Motor neuron (in vitro differentiated cells): ENCODE measurements at regions not wholly inside any gene's neighbourhood (a gene's known extent, or its start where the extent isn't known, plus 50 kb on each side); places are given as distances from the start of the nearest gene placed in this dataset.
"Not testable (repeated sequence)": the region's sequence is repeated elsewhere in the genome, so short reads cannot be mapped to it uniquely, and the experiment has no call there.

Experiments
- ATAC-seq, 8 experiments: fragments of 200-7000 bp; cut with Tn5 transposase; replicated peaks in 6 of 8; 2 replicates each; pipeline ENCODE4 v1.8.0; 2021; ENCODE audit warnings: mild to moderate bottlenecking in 8 of 8, moderate library complexity in 8 of 8
- H3K27ac ChIP-seq, 2 donors: fragments of 250-450 bp; sonication (Bioruptor Pico); 2 replicates each; pipeline ENCODE4 v1.9.0; 2021; ENCODE audit warnings: antibody characterized with exemption in 2 of 2, mild to moderate bottlenecking in 2 of 2, moderate library complexity in 1 of 2
- H3K4me1 ChIP-seq, 2 donors: fragments of 250-450 bp; sonication (Bioruptor Pico); replicated peaks in 1 of 2; 2 replicates each; pipeline ENCODE4 v1.6.1; 2021; ENCODE audit warnings: antibody characterized with exemption in 2 of 2, mild to moderate bottlenecking in 2 of 2, moderate library complexity in 1 of 2
- H3K4me3 ChIP-seq, 5 donors: fragments of 250-450 bp; sonication (Bioruptor Pico); 2 replicates each; pipeline ENCODE4 v1.9.0; 2021; ENCODE audit warnings: antibody characterized with exemption in 5 of 5, mild to moderate bottlenecking in 5 of 5, moderate library complexity in 4 of 5
- WGBS, 10 experiments: fragments of 450-650 bp; shearing (Covaris generic); methylation state at CpG; one replicate each; pipeline ENCODE4 v1.0.0; 2022; 5-methylcytosine and 5-hydroxymethylcytosine counted together
- in situ Hi-C, 9 experiments: fragments of 400-800 bp; cut with MboI; loops; one replicate each; pipeline ENCODE4 v1.15.0; 2021; ENCODE audit warnings: low sequenced_read_pairs in 9 of 9, low pct_unique_long_range_greater_than_20kb in 2 of 9; ENCODE audit not compliant: unreplicated experiment in 9 of 9

DNA sequence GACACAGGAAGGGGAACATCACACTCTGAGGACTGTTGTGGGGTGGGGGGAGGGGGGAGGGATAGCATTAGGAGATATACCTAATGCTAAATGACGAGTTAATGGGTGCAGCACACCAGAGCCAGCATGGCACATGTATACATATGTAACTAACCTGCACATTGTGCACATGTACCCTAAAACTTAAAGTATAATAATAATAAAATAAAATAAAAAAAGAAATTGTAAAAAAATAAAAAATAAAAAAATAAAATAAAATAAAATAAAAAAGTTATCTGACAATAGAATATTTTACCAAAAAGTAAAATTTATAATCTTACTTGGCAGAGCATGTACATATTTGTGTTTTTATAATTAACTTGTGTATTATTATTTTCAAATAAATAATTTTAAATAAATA, 848.0 kb upstream of the ADGRB3 start:
- 11 to 100% (median 86%) methylated on average over 1 of the region's 1 CpG; no CpG with 5 or more reads in 6 of the 10 experiments for WGBS, 10 experiments
- in situ Hi-C loops, H3K27ac ChIP-seq, ATAC-seq, H3K4me3 ChIP-seq, H3K4me1 ChIP-seq: not testable (repeated sequence)

DNA sequence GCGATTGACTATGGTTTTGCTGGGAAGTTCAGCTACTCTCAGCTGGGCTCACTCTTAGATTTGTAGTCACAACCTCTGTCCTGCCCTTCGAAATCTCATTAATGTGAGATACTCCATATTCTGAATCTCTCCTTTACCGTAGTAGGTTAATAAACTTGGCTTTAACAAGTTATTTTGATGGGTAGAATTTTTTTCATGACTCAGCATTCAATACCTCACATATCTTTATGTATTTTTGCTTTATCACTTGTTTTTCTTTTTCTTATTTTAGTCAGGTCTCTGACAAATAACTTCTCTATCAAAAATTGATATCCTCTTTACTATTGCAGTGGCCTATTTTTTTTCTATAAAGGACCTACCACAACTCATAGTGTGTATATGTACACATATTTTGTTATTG, 855.2 kb upstream of the ADGRB3 start:
- H3K4me1 ChIP-seq: no peaks in the 10 kb centered on the region
- no peak overlapping the region for H3K4me3 ChIP-seq
- in situ Hi-C loops: no loop called here
- H3K27ac ChIP-seq: no peak overlapping the region
- ATAC-seq: no peak
- WGBS, 10 experiments: 7 to 100% (median 74%) methylated on average over 1 to 3 of the region's 3 CpGs

DNA sequence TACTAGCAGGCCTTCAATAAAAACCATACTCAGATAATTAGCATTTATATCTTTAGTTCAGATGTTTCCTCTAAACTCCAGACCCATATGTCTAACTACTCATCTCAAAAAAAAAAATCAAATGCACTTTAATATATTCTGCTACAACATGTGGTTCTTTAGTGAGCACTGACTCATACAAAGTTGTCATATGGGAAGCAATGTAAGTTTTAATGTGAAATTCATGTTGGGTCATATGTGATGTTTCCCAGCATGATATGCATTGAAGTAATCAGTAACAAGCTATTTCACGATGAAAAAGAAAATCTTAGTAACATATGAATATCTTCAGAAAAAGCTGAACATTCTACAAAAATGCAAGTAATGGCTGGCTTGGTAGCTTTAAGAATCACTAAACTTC, 859.7 kb upstream of the ADGRB3 start:
- 0 to 100% (median 73%) methylated on average over 1 of the region's 1 CpG; no CpG with 5 or more reads in 1 of the 10 experiments for WGBS, 10 experiments
- Histone ChIP-seq H3K4me1 (no peaks in the 10 kb centered on the region), H3K4me3 (no peak overlapping the region), H3K27ac (no peak overlapping the region)
- in situ Hi-C loops: no loop called here
- peak in 1 of 8 experiments; percentile 77 for ATAC-seq

DNA sequence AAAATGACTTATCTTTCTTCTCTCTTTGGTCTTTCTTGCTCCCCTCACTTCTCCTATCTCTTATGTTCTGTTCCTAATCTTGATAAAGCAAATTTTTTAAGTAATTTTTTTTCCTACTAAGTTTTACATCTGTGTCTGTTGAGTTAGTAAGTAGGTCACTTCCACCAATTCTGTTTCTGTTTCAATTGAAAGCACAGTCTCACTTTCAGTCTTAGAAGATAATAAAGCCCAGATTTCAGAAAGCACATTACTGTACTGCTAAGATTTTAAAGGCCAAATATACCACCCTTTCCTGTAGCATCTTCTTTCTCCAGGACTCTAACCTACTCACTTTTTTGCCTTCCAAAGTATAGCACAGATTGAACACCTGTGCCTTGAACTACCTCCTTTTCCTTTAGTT, 866.1 kb upstream of the ADGRB3 start:
- H3K4me3 ChIP-seq: no peak overlapping the region
- ATAC-seq: no peak
- in situ Hi-C loops: no loop called here
- no peak overlapping the region for H3K27ac ChIP-seq
- no peaks in the 10 kb centered on the region for H3K4me1 ChIP-seq

DNA sequence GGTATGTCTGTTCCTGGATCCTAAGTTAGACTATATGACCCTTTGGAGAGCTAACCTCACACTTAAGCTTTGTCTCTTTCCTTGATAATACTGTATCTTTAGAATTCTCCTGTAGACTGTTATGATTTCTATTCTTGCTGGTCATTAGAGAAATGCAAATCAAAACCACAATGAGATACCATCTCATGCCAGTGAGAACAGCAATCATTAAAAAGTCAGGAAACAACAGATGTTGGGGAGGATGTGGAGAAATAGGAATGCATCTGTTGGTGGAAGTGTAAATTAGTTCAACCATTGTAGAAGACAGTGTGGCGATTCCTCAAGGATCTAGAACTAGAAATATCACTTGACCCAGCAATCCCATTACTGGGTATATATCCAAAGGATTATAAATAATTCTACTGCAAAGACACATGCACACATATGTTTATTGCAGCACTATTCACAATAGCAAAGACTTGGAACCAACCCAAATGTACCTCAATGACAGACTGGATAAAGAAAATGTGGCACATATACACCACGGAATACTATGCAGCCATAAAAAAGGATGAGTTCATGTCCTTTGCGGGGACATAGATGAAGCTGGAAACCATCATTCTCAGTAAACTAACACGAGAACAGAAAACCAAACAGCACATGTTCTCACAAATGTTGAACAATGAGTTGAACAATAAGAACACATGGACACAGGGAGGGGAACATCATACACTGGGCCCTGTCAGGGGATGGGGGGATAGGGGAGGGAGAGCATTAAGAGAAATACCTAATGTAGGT, 867.8 kb upstream of the ADGRB3 start:
- H3K4me1 ChIP-seq, H3K4me3 ChIP-seq, H3K27ac ChIP-seq, in situ Hi-C loops, ATAC-seq: not testable (repeated sequence)
- 0 to 100% (median 67%) methylated on average over 1 to 3 of the region's 4 CpGs; no CpG with 5 or more reads in 1 of the 10 experiments for WGBS, 10 experiments

DNA sequence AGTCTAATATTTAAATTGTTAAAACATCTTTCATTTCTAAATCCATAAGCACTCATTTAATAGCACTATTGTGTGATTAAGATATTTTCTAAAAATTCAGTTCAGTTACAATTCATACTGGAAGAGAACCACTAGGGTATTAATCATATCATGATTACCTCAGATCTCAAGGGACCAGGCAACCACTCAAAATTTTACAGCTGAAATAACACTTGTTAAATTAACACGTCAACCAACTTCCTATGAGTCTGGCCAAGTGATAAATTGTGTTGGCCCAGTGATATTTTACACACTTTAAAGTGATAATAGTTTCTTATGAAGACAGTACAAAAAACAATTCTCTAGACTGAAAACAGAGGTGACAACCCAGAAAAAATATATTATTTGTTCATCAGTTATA, 869.0 kb upstream of the ADGRB3 start:
- in situ Hi-C loops: no loop called here
- 14 to 100% (median 56%) methylated on average over 1 of the region's 1 CpG; no CpG with 5 or more reads in 3 of the 10 experiments for WGBS, 10 experiments
- peak in 2 of 8 experiments; percentile 54 to 56 for ATAC-seq
- no peaks in the 10 kb centered on the region for H3K4me1 ChIP-seq
- H3K27ac ChIP-seq: no peak overlapping the region
- no peak overlapping the region for H3K4me3 ChIP-seq

DNA sequence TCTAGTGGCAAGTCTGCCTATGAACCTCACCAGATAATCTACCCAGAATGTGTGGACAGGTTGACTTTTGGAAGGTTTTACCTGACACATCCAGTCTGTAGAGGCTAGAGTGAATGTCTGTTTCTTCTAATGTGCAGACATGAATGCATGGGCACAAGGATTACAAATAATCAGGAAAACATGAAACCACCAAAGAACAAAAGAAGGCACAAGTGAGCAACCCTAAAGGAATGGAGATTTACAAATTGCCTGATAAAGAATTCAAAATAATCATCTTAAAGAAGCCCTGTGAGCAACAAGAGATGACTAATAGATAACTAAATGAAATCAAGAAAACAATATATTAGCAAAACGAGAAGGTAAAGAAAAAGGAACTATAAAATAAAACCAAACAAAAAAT, 876.1 kb upstream of the ADGRB3 start:
- Histone ChIP-seq H3K4me3 (no peak overlapping the region), H3K27ac (no peak overlapping the region), H3K4me1 (no peaks in the 10 kb centered on the region)
- no peak for ATAC-seq
- 0 to 86% (median 54%) methylated on average over 1 of the region's 1 CpG; no CpG with 5 or more reads in 1 of the 10 experiments for WGBS, 10 experiments
- in situ Hi-C loops: no loop called here

DNA sequence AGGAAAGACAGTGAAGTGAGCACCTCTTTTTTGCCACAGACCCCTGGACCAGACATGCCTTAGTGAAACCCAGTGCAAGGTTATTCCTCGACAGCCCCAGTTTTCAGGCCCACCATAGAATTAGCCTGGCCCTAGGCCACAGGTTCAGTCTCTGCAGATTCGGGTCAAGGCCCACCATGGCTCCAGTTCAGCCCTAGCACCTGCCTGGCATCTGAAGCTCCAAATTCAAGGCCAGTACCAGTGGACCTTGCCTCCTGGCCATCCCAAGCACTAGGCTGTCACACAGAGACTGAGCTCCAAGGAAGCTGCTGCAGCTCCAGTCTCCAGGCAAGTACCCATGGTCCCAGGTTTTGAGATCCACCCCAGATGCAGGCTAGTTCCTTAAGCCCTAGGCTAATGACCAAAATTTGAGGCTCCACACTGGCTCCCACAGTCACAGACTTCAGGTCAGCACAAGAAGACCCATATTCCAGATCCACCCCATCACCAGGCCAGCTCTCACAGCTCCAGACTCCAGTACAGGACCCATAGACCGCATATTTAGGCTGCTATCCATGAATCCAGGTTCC, 877.5 kb upstream of the ADGRB3 start:
- no peak for ATAC-seq
- H3K27ac ChIP-seq: no peak overlapping the region
- H3K4me1 ChIP-seq: no peaks in the 10 kb centered on the region
- H3K4me3 ChIP-seq: no peak overlapping the region
- in situ Hi-C loops: no loop called here
- WGBS, 10 experiments: 0 to 70% (median 47%) methylated on average over 1 to 2 of the region's 3 CpGs; no CpG with 5 or more reads in 6 of the 10 experiments

DNA sequence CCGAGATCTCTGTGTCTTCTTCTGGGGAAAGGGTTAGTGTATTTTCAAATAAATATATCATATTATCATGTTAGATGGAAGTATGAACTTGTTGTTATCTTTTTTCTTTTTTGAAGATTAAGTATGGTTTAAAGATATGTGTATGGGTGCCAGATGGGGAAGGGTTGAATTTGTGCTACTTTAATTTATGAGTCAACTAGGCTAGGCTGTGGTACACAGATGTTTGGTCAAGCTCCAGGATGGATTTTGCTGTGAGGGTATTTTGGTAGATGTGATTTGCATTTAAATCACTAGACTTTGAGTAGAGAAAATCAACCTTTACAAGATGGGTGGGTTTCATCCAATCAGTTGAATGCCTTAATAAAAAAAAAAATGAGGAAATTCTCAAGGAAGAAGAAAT, 886.6 kb upstream of the ADGRB3 start:
- Histone ChIP-seq H3K4me3 (no peak overlapping the region), H3K4me1 (no peaks in the 10 kb centered on the region), H3K27ac (no peak overlapping the region)
- WGBS, 10 experiments: 0 to 100% (median 55%) methylated on average over 1 of the region's 1 CpG; no CpG with 5 or more reads in 2 of the 10 experiments
- in situ Hi-C loops: no loop called here
- ATAC-seq: peak in 1 of 8 experiments; percentile 23

DNA sequence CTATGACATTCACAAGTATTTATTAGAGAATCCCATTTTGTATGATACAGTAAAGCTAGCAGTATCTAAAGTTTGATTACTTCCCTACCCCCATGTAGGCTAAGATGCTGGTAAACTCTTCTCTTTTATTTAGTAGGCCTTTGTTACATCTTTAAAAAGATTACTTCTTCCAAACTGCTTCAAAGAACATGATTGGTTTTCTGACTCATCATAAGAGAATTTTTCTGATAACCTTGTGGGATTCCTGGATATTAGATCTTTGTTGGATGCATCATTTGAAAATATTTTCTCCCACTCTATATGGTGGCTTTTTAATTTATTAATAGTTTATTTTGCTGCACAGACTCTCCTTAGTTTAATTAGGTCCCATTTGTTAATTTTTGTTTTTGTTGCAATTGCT, 898.3 kb upstream of the ADGRB3 start:
- in situ Hi-C loops: no loop called here

DNA sequence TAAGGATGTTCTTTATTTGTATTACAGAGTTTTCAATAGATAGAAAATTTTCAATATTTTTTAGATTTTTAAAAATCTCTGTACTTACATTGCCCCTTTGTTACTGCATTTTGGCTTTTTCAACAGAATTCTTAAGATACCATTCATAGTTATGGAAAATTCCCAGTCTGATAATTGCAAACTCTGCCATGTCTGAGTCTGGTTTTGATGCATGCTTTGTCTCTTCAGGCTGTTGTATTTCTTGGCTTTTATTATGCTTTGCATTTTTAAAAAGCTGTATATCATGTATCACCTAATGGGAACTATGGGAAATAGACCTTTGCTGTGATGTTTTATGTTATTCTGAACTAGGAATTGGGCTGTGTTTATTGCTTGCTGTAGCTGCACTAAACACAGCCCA, 898.9 kb upstream of the ADGRB3 start:
- ATAC-seq: no peak
- Histone ChIP-seq H3K4me1 (no peaks in the 10 kb centered on the region), H3K4me3 (no peak overlapping the region), H3K27ac (no peak overlapping the region)
- in situ Hi-C loops: no loop called here

More for the DNA sequence above, 898.3 kb upstream of the ADGRB3 start:
- ATAC-seq: no peak
- Histone ChIP-seq H3K4me1 (no peaks in the 10 kb centered on the region), H3K27ac (no peak overlapping the region), H3K4me3 (no peak overlapping the region)

DNA sequence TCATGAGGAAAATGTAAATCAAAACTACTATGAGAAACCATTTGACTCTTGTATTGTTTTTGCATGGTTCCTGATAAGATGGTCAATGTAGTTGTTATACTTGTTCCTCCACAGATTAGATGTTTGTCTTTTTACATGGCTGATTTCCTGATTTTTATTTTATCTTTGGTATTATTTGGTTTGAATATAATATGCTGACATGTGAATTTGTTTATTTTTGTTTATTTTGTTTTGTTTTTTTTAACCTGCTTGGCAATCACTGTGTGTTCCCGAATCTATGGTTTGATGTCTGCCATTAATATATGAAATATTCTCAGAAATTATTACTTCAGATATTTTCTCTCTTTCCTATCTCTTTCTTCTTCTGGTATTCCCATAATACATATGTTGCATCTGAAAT, 899.5 kb upstream of the ADGRB3 start:
- Histone ChIP-seq H3K4me1 (no peaks in the 10 kb centered on the region), H3K27ac (no peak overlapping the region), H3K4me3 (no peak overlapping the region)
- WGBS, 10 experiments: 5 to 100% (median 76%) methylated on average over 1 of the region's 1 CpG
- in situ Hi-C loops: no loop called here
- no peak for ATAC-seq

DNA sequence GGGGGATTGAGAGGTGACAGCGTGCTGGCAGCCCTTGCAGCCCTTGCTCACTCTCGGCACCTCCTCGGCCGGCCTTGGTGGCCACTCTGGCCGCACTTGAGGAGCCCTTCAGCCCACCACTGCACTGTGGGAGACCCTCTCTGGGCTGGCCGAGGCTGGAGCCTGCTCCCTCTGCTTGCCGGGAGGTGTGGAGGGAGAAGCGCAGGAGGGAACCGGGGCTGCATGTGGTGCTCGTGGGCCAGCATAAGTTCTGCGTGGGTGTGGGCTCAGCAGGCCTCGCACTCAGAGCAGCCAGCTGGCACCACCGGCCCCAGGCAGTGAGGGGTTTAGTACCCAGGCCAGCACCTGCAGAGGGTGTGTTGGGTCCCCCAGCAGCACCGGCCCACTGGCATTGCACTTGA, 912.2 kb upstream of the ADGRB3 start:
- WGBS, 10 experiments: 74 to 100% (median 88%) methylated on average over 1 to 11 of the region's 14 CpGs; no CpG with 5 or more reads in 6 of the 10 experiments

DNA sequence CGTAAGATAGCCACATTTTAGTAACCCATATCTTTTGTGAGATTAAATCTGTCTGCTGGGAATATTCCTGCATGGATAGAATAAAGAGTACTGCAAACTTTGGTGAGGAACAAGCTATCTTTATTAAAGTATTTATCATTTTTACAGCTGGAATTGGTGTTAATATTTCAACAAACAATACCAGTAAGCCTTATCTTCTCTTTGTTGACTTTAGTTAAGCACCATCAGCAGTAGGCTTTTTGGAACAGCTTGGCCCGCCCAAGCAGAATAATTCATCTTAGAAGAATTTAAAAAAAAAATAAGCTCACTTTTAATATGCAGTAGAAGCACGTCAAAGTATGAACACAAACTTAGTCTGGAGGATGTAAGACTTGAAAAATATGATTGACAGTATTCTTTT, 917.8 kb upstream of the ADGRB3 start:
- in situ Hi-C loops: no loop called here
- Histone ChIP-seq H3K4me1 (no peaks in the 10 kb centered on the region), H3K4me3 (no peak overlapping the region), H3K27ac (no peak overlapping the region)
- no peak for ATAC-seq
- WGBS, 10 experiments: 11 to 100% (median 80%) methylated on average over 2 to 3 of the region's 3 CpGs; no CpG with 5 or more reads in 1 of the 10 experiments

More for the DNA sequence above, 912.2 kb upstream of the ADGRB3 start:
- Histone ChIP-seq H3K4me3 (no peak overlapping the region), H3K4me1 (no peaks in the 10 kb centered on the region), H3K27ac (no peak overlapping the region)
- in situ Hi-C loops: no loop called here
- ATAC-seq: no peak
